ENCODE measurements at regions not wholly inside any gene's neighbourhood (a gene's known extent, or its start where the extent isn't known, plus 50 kb on each side); places are given as distances from the start of the nearest gene placed in this dataset.

- DNase-seq (no peak), ATAC-seq (no peak)
- Histone ChIP-seq H3K27ac (no peak overlapping the region), H3K36me3 (no peaks in the 10 kb centered on the region), H3K4me1 (no peaks in the 10 kb centered on the region), H3K9me3 (no peaks in the 10 kb centered on the region), H3K27me3 (no peaks in the 10 kb centered on the region), H3K4me3 (no peak overlapping the region)
- TF ChIP-seq CTCF (IDR thresholded peaks at IDR 0.05 in 4 of 5, conservative IDR thresholded peaks at IDR 0.05 in 1 of 5) (no peak), POLR2A (IDR thresholded peaks at IDR 0.05) (no peak)
- intact Hi-C loops (cut with DNase I; ENCODE audit: low total_unique reads) (no loop called here), in situ Hi-C loops (cut with MboI; ENCODE audit: low sequenced_read_pairs in 4 of 4) (no loop called here)
These were observed 852.5 kb upstream of the TENM4 start for GRCh38 chr11:80293293-80293692.

DNA sequence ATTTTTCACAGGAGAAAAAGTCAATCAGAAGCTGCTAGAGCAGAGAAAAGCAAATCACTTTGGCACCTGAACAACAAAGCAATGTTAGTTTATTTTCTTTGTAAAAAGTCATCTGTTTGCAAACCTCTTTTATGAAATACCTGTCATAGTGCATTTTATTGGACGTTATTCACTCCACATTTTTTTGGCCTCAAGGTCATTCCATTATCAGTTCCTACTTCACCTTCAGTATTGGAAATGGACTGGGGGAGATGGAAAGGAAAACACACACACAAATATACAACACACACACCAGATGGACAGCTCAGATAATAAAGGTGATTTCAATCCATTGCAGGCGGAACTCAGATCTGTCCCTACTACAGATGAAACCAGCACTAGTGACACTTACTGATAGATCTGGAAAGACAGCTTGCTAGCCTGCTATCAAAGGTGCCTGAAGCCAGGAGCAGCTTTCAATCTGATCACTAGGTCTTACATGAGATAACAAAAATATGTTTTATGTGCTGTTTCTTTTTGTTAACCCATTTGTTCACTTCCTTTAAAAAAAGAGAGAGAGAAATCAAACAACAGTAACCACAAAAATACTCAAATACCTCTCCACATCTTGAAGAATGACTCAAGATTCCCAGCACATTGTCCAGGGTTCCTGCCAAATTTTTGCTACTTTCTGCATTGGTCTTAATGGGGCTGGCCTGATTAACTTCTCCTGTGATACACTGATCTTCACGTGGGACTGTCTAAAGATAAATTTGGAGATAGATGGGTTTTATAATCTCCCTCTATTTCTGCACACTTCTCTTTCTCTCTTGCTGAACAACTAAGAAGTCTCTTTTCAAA, 844.3 kb upstream of the TENM4 start:
- DNase-seq: no peak
- no peaks in the 10 kb centered on the region for H3K4me1 ChIP-seq
- TF ChIP-seq CTCF (IDR thresholded peaks at IDR 0.05 in 4 of 5, conservative IDR thresholded peaks at IDR 0.05 in 1 of 5): no peak
- no peak for TF ChIP-seq POLR2A (IDR thresholded peaks at IDR 0.05)
- no peak for ATAC-seq
- no peak overlapping the region for H3K4me3 ChIP-seq
- no peaks in the 10 kb centered on the region for H3K36me3 ChIP-seq
- intact Hi-C loops (cut with DNase I; ENCODE audit: low total_unique reads) (no loop called here), in situ Hi-C loops (cut with MboI; ENCODE audit: low sequenced_read_pairs in 4 of 4) (no loop called here)
- no peaks in the 10 kb centered on the region for H3K9me3 ChIP-seq
- H3K27me3 ChIP-seq: no peaks in the 10 kb centered on the region
- H3K27ac ChIP-seq: no peak overlapping the region

DNA sequence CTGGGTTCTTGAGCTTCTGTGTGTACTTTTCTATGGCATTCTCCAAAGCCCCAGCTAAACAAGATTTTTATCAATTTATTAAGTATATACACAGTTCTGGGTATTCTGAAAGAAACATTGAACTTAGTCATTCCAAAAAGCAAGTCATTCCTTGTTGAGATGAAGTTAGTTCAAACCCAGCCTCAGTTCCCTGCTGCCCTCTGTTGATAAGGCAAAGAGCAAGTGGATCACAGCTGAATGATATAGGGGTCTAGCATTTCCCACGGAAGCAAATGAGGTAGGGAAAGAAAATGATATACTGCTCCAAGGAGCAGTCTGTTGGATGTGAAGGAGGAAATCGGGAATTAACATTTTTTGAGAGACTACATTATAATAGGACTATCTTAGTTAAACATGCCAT, 841.8 kb upstream of the TENM4 start:
- H3K36me3 ChIP-seq: no peaks in the 10 kb centered on the region
- in situ Hi-C loops (cut with MboI; ENCODE audit: low sequenced_read_pairs in 4 of 4) (no loop called here), intact Hi-C loops (cut with DNase I; ENCODE audit: low total_unique reads) (no loop called here)
- H3K27ac ChIP-seq: no peak overlapping the region
- no peak overlapping the region for H3K4me3 ChIP-seq
- H3K9me3 ChIP-seq: no peaks in the 10 kb centered on the region
- H3K27me3 ChIP-seq: no peaks in the 10 kb centered on the region
- no peak for TF ChIP-seq CTCF (IDR thresholded peaks at IDR 0.05 in 4 of 5, conservative IDR thresholded peaks at IDR 0.05 in 1 of 5)
- no peak for DNase-seq
- no peaks in the 10 kb centered on the region for H3K4me1 ChIP-seq
- no peak for ATAC-seq

DNA sequence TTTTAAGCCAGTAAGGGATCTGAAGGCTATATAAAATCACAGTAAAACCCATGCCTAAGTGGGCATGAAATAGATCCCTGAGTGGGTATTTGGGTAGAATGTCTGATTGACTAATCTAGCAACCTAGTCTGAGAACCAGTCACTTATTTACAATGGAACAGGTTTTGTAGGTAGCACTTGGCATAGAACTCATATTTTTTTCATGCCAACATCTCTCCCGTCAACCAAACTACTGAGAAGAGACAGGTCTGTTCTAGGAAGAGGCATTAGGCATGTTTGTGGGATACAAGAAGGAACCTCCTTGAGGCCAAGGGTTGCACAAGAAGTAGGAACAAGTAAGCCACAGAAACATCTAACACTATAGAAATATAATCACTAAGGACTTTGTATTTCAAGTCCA, 840.4 kb upstream of the TENM4 start:
- in situ Hi-C loops (cut with MboI; ENCODE audit: low sequenced_read_pairs in 4 of 4) (no loop called here), intact Hi-C loops (cut with DNase I; ENCODE audit: low total_unique reads) (no loop called here)
- TF ChIP-seq CTCF (IDR thresholded peaks at IDR 0.05 in 4 of 5, conservative IDR thresholded peaks at IDR 0.05 in 1 of 5) (no peak), POLR2A (IDR thresholded peaks at IDR 0.05) (no peak)
- no peaks in the 10 kb centered on the region for H3K9me3 ChIP-seq
- H3K4me3 ChIP-seq: no peak overlapping the region
- no peaks in the 10 kb centered on the region for H3K27me3 ChIP-seq
- no peak overlapping the region for H3K27ac ChIP-seq
- no peak for DNase-seq
- no peaks in the 10 kb centered on the region for H3K36me3 ChIP-seq
- no peak for ATAC-seq
- H3K4me1 ChIP-seq: no peaks in the 10 kb centered on the region

GRCh38 chr11:80280737-80281136, 839.9 kb upstream of the TENM4 start:
- peak in 1 of 2 donors; percentile 16 for DNase-seq
- TF ChIP-seq CTCF (IDR thresholded peaks at IDR 0.05 in 4 of 5, conservative IDR thresholded peaks at IDR 0.05 in 1 of 5) (no peak), POLR2A (IDR thresholded peaks at IDR 0.05) (no peak)
- in situ Hi-C loops (cut with MboI; ENCODE audit: low sequenced_read_pairs in 4 of 4): no loop called here

More at GRCh38 chr11:80280737-80281136, 839.9 kb upstream of the TENM4 start:
- intact Hi-C loops (cut with DNase I; ENCODE audit: low total_unique reads): no loop called here
- no peaks in the 10 kb centered on the region for H3K27me3 ChIP-seq
- no peaks in the 10 kb centered on the region for H3K9me3 ChIP-seq
- ATAC-seq: no peak
- H3K36me3 ChIP-seq: no peaks in the 10 kb centered on the region
- H3K4me3 ChIP-seq: no peak overlapping the region
- no peak overlapping the region for H3K27ac ChIP-seq
- no peaks in the 10 kb centered on the region for H3K4me1 ChIP-seq

Measured in gastrocnemius medialis (tissue), 4 donors.